A673 (cell line): ENCODE measurements at regions not wholly inside any gene's neighbourhood (a gene's known extent, or its start where the extent isn't known, plus 50 kb on each side); places are given as distances from the start of the nearest gene placed in this dataset.
A peak's percentile ranks its signal among the peaks of the same experiment; 100 is the strongest.

ENCODE experiments used
- BruUV-seq: library from RNA; stranded (reverse); fragments of 400-500 nt; replicated peaks from 2 replicates; lab custom pipeline; 2021; lab: Mats Ljungman, UMichigan
- CTCF ChIA-PET: fragments of 300-600 bp; sonication (Branson Sonifier 250); formaldehyde crosslinking; loops from one replicate; lab custom pipeline; 2022; ENCODE audit warnings: antibody characterized with exemption; lab: Charles Lee
- POLR2A ChIA-PET: fragments of 300-600 bp; sonication (Branson Sonifier 250); formaldehyde crosslinking; loops from one replicate; lab custom pipeline; 2022; ENCODE audit warnings: antibody characterized with exemption; ENCODE audit not compliant: low non-redundant PET; lab: Charles Lee
- DNase-seq: peaks from one replicate; pipeline ENCODE4 v3.0.0-alpha.2; 2015; ENCODE audit warnings: low spot score
- H3K27ac ChIP-seq: fragments of 200-600 bp; sonication (generic); 2 replicates; pipeline ENCODE4 v1.5.1; 2016; ENCODE audit warnings: mixed run types, low read depth, mild to moderate bottlenecking, mixed read lengths, antibody characterized with exemption, low read length; ENCODE audit not compliant: poor library complexity, severe bottlenecking
- H3K27me3 ChIP-seq: fragments of 200-600 bp; sonication (generic); replicated peaks from 2 replicates; pipeline ENCODE4 v1.6.1; 2017; ENCODE audit warnings: mixed run types, low read depth, mild to moderate bottlenecking, mixed read lengths, antibody characterized with exemption, low read length; ENCODE audit not compliant: insufficient read depth, poor library complexity
- H3K36me3 ChIP-seq: fragments of 200-600 bp; sonication (generic); 2 replicates; pipeline ENCODE4 v1.6.1; 2016; ENCODE audit warnings: mixed run types, mild to moderate bottlenecking, mixed read lengths, antibody characterized with exemption, low read length; ENCODE audit not compliant: insufficient read depth, poor library complexity, severe bottlenecking
- H3K4me1 ChIP-seq: fragments of 200-600 bp; sonication (generic); 2 replicates; pipeline ENCODE4 v1.6.1; 2017; ENCODE audit warnings: mixed run types, mild to moderate bottlenecking, mixed read lengths, antibody characterized with exemption, low read length; ENCODE audit not compliant: insufficient read depth, poor library complexity, severe bottlenecking
- H3K4me3 ChIP-seq: fragments of 200-600 bp; sonication (generic); 2 replicates; pipeline ENCODE4 v1.5.1; 2016; ENCODE audit warnings: low read depth, mixed run types, mild to moderate bottlenecking, mixed read lengths, low read length; ENCODE audit not compliant: poor library complexity, severe bottlenecking
- H3K9me3 ChIP-seq: fragments of 200-600 bp; sonication (generic); 2 replicates; pipeline ENCODE4 v1.6.1; 2016; ENCODE audit warnings: mixed run types, low read depth, mild to moderate bottlenecking, mixed read lengths, antibody characterized with exemption, low read length; ENCODE audit not compliant: poor library complexity, severe bottlenecking
- EZH2 ChIP-seq: fragments of 200-600 bp; sonication (generic); IDR thresholded peaks from 2 replicates; pipeline ENCODE4 v1.6.1; 2017; ENCODE audit warnings: borderline replicate concordance, low read depth, mild to moderate bottlenecking, mixed read lengths, antibody characterized with exemption, low read length; ENCODE audit not compliant: poor library complexity, severe bottlenecking
- intact Hi-C: fragments of 100-400 bp; cut with micrococcal nuclease; formaldehyde crosslinking; loops from one replicate; pipeline ENCODE4 v1.10.0; 2022; ENCODE audit not compliant: unreplicated experiment
- TF ChIP-seq, protein P1 (sequence below): fragments of 300-800, 200-600 bp; sonication (generic); conservative IDR thresholded peaks from 2 replicates; pipeline ENCODE4 v1.5.1; 2017; ENCODE audit warnings: low read depth, mild to moderate bottlenecking, antibody characterized with exemption, low read length, moderate library complexity, mixed read lengths

DNA sequence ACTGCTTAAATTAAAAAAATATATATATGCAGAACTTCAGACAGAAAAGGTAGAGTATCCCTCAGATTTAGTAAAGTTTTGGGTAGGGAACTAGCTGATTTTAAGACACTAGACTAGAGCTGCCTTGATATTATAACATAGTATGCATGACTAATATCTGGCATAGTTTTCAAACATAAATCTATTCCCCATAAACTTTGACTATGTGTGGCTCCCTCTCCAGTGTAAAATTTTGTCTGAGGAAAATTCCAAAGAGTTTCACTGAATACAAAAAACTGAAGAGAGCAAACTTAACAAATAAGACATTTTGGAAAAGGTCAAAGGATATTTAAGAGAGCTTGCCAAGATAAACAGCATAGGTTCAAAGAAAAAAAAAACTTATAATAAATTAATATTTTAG is 66.2 kb upstream of the ZNF462 start:
- Histone ChIP-seq H3K9me3 (no peaks in the 10 kb centered on the region), H3K27ac (no peak overlapping the region), H3K36me3 (no peaks in the 10 kb centered on the region), H3K4me1 (no peaks in the 10 kb centered on the region), H3K4me3 (no peak overlapping the region), H3K27me3 (no peaks in the 10 kb centered on the region)
- intact Hi-C loops: no loop called here
- CTCF ChIA-PET: no interaction called here
- no peak for DNase-seq
- no peak for TF ChIP-seq EZH2
- TF ChIP-seq, protein P1, sequence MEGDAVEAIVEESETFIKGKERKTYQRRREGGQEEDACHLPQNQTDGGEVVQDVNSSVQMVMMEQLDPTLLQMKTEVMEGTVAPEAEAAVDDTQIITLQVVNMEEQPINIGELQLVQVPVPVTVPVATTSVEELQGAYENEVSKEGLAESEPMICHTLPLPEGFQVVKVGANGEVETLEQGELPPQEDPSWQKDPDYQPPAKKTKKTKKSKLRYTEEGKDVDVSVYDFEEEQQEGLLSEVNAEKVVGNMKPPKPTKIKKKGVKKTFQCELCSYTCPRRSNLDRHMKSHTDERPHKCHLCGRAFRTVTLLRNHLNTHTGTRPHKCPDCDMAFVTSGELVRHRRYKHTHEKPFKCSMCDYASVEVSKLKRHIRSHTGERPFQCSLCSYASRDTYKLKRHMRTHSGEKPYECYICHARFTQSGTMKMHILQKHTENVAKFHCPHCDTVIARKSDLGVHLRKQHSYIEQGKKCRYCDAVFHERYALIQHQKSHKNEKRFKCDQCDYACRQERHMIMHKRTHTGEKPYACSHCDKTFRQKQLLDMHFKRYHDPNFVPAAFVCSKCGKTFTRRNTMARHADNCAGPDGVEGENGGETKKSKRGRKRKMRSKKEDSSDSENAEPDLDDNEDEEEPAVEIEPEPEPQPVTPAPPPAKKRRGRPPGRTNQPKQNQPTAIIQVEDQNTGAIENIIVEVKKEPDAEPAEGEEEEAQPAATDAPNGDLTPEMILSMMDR: no peak
- POLR2A ChIA-PET: no interaction called here
- BruUV-seq: no TSS peak

DNA sequence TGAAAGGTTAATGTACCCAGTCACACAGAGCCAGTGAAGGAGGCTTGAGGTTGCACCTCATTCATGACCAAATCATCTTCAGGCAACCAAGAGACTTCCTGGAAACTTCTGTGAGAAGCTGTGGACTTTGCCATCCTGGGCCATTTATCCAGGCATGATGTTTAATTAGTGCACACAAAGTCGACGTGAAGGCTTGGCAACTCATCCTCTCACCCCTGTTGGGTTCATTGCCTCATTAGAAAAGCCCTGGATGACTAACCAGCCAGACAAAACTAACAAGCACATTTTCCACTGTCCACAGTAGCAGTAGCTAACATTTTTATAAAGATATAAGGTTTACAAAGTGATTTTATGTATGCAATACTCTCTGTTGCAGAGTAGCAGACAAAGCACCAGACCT is 65.7 kb upstream of the ZNF462 start:
- no peaks in the 10 kb centered on the region for H3K9me3 ChIP-seq
- no peaks in the 10 kb centered on the region for H3K36me3 ChIP-seq
- H3K27me3 ChIP-seq: no peaks in the 10 kb centered on the region
- no peaks in the 10 kb centered on the region for H3K4me1 ChIP-seq
- no TSS peak for BruUV-seq
- H3K4me3 ChIP-seq: no peak overlapping the region
- ChIA-PET POLR2A (no interaction called here), CTCF (no interaction called here)
- DNase-seq: no peak
- H3K27ac ChIP-seq: no peak overlapping the region
- TF ChIP-seq, protein P1: no peak
- no peak for TF ChIP-seq EZH2
- intact Hi-C loops: no loop called here

DNA sequence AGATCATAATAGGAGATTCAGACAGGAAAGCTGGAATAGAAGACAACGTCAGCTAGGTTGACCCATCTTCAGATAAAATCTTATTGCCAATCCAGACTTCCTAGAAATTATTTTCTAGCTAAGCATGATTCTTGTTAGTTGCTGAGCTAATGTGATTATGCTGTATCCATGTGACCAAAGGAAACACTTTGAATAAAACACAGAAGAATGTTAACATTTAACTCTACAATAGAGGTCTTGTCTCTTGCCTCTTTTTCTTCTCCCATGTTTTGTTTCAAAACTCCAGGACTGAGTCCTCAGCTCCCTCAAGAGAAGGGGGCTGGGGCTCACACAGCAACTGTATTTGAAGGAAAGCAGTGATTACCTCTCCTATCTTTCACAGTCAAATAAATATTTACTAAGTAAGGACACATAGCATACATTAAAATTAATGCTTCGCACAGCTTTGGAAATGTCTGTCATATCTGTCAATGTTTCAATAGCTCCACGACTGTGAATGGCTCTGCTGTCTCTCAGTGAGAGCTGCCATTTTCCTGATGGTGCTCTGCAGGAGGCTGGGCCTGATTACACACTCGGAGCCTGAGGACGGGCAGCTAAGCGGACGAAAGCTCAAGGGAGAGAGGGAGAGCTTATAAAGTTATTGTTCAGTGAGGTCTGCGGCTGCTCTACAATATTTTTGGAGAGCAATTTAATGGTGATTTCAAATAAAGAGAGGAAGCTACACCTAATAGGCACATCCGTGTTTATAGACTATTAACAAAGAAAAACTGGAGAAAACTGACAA is 64.8 kb upstream of the ZNF462 start:
- Histone ChIP-seq H3K4me3 (no peak overlapping the region), H3K27ac (no peak overlapping the region), H3K9me3 (no peaks in the 10 kb centered on the region), H3K4me1 (no peaks in the 10 kb centered on the region), H3K36me3 (no peaks in the 10 kb centered on the region), H3K27me3 (no peaks in the 10 kb centered on the region)
- intact Hi-C loops: no loop called here
- ChIA-PET CTCF (no interaction called here), POLR2A (interaction anchor here (0.6 kb wide), 1 partner anchor 23 kb away, joined by 3 read pairs; no protein-coding TSS in a partner anchor)
- peak; percentile 32 for DNase-seq
- BruUV-seq: no TSS peak
- TF ChIP-seq, protein P1: no peak
- no peak for TF ChIP-seq EZH2
